Activated CD8-positive, alpha-beta memory T cell treated with anti-CD3 and anti-CD28 coated beads, Interleukin-2, amount 50 U/mL, for 24 hours (primary cell): ENCODE measurements at regions not wholly inside any gene's neighbourhood (a gene's known extent, or its start where the extent isn't known, plus 50 kb on each side); places are given as distances from the start of the nearest gene placed in this dataset.

ENCODE experiments used
- DNase-seq: peaks from one replicate; pipeline ENCODE4 v3.0.0-alpha.2; 2020; ENCODE audit errors: extremely low read depth

GRCh38 chr17:77647531-77647930, 311.0 kb upstream of the TNRC6C start:
- no peak for DNase-seq

DNA sequence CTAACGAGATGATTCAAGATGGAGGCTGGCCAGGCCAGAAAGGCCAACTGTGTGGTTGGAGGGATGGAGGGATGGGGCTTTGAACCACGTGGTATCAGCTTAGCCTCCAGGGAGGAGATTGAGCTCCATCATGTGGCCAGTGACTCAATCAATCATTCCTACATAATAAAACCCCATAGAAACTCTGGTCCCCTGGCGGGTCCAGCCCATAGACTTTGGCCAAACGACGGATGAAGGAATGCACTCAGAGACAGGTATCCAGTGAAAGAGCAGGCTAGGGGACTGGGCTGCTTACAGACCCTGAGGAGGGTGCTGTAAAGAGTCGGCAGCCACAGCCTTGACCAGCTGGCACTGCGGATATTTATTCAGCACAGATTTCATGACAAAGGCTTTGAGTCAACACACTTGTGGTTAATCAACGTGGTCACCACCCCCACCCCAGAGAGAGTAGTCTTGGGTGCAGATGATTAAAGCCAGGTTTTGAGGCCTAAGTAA, 308.7 kb upstream of the TNRC6C start:
- DNase-seq: no peak

GRCh38 chr17:77651988-77652387, 306.5 kb upstream of the TNRC6C start:
- DNase-seq: no peak

DNA sequence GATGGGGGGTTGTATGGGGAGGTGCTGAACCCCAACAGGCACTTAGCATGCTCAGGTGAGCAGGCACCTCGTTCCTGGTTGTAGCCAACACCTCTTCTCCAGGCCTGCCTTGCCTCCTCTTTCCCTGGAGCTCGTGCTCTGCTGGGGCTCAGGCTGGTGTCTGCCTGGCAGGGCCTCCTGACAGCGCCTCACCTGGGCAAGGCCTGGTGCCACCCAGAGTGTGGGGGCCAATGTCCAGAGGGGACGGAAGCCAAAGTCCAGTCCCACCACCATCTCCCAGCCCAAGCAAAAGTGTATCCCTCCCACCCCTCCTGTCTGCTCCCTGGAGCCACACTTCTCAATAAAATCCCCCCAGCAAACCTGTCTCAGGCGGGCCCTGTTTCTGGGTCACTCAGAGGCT, 304.2 kb upstream of the TNRC6C start:
- DNase-seq: no peak

- no peak for DNase-seq
Measured at GRCh38 chr17:77654850-77655249, 303.7 kb upstream of the TNRC6C start.

DNA sequence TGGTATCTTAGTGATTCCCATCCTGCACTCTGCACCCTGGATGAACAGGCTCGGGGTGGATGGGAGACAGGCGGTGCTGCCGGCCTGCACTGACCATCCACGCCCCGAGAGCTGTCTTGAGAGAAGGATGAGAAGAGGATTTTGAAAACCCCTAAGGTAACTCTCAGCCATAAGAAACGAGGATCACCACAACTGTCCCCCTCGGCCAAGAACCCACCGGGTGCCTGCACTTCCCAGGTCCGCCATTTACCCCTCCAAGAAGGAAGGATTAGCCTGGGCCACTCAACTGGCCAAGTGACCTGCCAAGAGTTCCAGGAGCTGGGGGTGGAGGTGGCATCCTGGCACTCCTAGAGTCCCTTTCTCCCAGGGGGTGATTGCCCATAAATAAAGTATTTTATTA, 302.4 kb upstream of the TNRC6C start:
- DNase-seq: no peak

DNA sequence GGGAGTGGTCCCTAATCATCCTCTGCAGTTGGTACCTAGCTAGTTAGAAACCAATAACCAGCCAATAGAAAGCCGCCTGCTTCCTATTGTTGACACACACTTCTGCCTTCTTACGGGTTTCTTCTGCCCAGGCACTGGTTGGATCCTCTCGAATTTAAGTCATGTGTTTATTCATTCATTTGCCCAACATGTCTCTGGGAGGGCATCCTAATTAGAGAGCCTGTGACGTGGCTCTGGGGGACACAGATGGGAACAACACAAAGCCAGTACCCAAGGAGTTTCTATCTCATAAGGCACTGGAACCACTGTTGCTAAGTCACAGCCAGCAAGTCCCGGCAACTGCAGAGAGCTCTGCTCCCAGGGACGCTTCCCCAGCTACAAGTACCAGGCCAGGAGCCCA, 300.7 kb upstream of the TNRC6C start:
- no peak for DNase-seq

DNA sequence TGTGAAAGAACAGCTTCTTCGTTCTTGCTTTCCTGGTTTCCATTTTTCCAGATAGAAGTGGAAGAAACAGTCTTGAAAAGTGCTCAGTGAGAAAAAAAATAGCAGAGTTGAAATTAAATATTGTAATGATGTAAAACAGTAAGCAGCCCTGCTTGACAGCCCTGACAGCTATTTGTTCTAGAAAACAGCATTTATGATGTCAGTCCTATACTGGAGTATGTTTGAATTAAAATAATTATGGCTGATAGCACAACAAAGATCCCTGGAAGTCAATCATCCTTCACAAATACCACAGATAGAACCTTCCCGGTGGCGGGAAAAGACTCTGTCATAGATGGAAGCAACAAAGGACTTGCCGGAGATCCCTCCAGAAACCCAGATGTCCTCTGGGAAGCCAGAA, 298.0 kb upstream of the TNRC6C start:
- DNase-seq: no peak

- DNase-seq: no peak
Measured at GRCh38 chr17:77662833-77663232, 295.7 kb upstream of the TNRC6C start.

GRCh38 chr17:77664097-77664729, 294.3 kb upstream of the TNRC6C start:
- no peak for DNase-seq

- DNase-seq: no peak
Measured at GRCh38 chr17:77665833-77666232, 292.7 kb upstream of the TNRC6C start.

- no peak for DNase-seq
Measured at GRCh38 chr17:77666462-77666861, 292.0 kb upstream of the TNRC6C start.

DNA sequence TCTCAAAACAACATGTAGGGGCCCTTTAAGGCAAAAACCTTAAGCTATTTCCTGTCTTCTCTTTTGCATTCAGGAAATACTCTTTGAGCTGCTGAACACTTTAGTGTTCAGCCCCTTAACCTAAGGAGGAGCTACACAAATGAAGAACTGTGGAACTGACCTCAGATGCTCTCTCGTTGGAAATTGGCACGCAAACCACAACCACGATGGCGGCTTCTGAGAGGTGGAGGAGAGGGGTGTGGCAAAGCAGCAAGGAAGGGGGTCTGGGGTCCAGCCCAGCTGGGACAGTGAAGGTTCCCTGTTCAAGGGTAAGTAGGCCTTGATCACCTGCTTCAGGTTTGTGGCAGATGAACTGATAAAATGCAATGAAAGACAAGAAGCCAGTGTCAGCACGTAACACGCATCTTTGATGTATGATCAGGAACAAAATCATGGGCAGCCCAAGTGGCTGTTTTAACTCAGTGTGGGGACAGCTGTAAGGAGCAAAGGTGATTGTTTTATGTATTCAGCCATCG, 291.6 kb upstream of the TNRC6C start:
- DNase-seq: peak; percentile 37

DNA sequence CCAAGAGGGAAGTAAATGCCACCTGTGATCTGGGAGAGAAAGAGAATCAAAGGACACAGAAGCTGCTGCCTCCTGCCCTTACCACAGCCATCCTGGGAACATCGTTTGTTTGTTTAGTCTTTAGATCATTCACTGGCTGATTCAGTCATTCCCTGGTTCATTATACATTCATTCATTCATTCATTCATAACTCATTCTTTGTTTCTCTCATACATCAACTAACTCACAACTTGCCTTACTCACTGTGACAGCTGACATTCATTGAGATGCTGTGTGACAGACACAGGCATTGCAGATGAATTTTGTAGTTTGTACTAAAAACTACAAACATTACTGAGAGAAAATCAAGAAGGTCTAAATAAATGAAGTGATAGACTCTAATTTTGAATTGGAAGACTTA, 291.0 kb upstream of the TNRC6C start:
- no peak for DNase-seq

DNA sequence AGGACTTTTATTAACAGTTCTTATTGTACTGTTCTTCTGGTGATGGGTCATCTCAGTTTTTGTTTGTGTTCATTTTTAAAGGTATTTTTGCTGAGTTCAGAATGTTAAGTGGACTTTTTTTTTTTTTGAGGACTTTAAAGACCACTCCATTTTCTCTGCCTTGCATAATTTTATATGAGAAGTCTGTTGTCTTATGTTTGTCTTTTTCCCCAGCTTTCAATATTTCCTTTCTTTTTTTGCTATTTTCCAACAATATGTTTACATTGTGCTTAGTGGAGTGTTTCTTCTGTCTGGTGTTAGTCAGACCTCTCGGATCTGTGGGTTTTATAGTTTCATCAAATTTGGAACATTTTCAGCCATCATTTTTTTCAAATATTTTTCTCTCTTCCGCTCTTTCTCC, 290.0 kb upstream of the TNRC6C start:
- no peak for DNase-seq

DNA sequence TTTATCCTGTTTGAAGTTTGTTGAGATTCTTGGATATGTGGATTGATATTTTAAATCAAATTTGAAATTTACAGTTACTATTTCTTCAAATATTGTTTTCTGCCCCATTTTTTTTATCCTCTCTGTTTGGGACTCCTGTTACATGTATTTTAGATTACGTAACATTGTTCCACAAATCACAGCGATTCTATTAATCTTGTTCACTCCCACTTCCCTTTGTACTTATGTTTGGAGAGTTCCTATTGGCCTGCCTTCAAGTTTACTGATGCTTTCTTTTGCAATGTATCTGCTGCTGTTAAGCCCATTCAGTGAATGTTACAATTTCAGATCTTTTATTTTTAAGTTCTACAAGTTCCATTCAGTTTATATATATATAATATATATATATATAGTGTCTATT, 288.3 kb upstream of the TNRC6C start:
- no peak for DNase-seq

- DNase-seq: no peak
Measured at GRCh38 chr17:77674358-77674757, 284.1 kb upstream of the TNRC6C start.

DNA sequence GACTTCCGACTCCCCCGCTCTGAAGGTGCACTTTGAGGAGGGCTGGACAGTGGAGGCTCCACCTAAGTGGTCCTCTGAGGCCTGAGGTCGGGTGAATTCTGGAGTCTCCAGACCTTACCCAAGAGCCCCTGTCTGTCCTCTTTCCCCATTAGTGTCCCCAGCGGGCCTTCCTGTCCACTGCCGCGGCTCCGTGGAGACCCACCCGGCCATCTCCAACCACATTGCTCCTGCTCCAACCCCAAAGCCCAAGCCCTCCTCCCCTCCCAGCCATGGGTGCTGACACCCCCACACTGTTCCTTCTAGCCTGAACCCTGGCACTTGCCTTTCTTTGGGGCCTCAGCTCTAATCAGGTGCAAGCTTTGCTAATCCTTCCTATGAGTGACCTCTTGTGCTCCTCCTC, 283.1 kb upstream of the TNRC6C start:
- DNase-seq: no peak

- DNase-seq: no peak
Measured at GRCh38 chr17:77675816-77676215, 282.7 kb upstream of the TNRC6C start.

DNA sequence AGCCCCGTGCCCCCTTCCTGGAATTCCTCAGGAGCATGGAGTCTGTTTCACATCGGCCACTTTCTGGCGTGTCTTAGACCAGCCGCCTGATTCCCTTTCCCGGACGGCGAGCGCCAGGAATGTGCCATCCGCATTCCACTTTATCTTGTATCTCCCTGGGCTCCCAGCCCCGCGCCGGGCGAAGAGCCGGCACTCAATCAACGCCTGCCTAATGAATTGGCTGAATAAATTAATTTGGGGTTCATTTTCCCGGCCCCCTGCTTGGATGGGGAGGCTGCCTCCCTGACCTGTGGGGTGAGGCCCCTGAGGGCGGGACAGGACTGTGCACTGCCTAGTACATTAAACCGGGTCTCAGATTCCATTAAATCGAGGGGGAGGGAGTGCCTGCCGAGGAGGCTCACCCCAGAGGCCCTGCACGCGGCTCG, 282.3 kb upstream of the TNRC6C start:
- no peak for DNase-seq

GRCh38 chr17:77677211-77677610, 281.3 kb upstream of the TNRC6C start:
- no peak for DNase-seq

DNA sequence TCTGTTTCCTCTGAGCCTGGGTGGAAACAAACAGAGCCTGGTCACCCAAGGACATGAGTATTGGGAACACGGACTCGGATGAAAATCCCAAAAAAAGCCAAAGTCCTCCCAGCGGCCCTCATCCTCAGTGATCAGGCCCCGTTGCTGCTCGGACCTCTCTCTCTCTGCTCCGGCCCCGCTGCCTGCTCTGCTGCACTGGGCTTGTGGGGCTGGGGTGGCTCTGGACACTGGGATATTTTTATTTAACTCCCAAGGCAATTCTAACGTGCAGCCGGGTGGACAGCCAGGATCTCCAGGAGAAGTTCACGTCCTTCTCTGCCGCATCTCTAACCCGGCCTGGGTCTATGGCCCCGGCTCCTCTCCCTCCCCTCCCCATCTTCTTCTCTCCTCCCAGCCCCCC, 280.9 kb upstream of the TNRC6C start:
- no peak for DNase-seq

- DNase-seq: no peak
Measured at GRCh38 chr17:77679589-77679988, 278.9 kb upstream of the TNRC6C start.

DNA sequence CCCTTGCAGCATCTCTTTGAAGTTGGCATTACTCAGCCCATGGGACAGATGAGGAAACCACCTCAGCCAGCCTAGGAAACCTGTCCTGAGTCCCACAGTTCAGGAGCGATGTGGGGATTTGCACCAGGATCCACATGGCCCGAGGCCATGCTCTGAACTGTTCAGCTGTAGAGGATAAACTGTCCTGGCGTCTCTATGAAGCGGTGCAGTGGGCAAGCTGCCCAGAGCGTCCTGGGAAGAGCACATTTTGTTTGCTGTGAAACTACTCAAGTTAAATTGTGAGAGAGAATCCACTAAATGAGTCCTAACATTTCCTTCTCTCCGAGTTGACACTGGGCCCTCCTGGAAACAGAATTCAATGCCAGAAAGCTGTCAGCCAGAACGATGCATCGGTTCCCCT, 276.6 kb upstream of the TNRC6C start:
- DNase-seq: no peak
